Fibroblast of the aortic adventitia (primary cell): ENCODE measurements at regions not wholly inside any gene's neighbourhood (a gene's known extent, or its start where the extent isn't known, plus 50 kb on each side); places are given as distances from the start of the nearest gene placed in this dataset.

Source experiments
- DNase-seq: peaks from one replicate; pipeline ENCODE4 v3.0.0-alpha.2; 2010; ENCODE audit warnings: low read depth
- H3K4me3 ChIP-seq: 2 replicates; pipeline ENCODE4 v1.5.1; 2011; ENCODE audit warnings: low read depth, mild to moderate bottlenecking, control low read depth, low read length, moderate library complexity
- CTCF ChIP-seq: IDR thresholded peaks from 2 replicates; pipeline ENCODE4 v1.5.1; 2011; ENCODE audit warnings: mild to moderate bottlenecking, low read length, control low read depth, inconsistent platforms; ENCODE audit not compliant: insufficient read depth

GRCh38 chr7:46352004-46352954, 431.2 kb upstream of the IGFBP3 start:
- DNase-seq = peak; percentile 78
- TF ChIP-seq CTCF = peak; percentile 74
- H3K4me3 ChIP-seq = no peak overlapping the region

DNA sequence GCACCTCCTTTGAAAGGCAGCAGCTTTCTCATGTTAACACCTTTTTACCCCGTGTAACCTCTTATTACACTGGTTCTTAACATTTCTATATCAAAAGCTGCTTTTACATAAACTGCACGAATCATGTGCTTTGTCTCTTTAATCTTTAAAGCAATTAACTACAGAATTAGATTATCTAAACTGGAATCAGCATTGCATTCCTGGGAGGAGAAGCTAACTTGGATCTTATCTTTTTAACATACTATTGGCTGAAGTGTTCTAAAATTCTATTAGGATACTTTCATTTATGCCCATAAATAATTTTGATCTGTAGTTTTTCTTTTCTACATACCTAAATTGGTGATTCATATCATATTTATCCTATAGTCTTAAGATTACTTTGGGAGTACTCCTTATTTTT, 428.4 kb upstream of the IGFBP3 start:
- no peak for TF ChIP-seq CTCF
- no peak overlapping the region for H3K4me3 ChIP-seq
- no peak for DNase-seq

DNA sequence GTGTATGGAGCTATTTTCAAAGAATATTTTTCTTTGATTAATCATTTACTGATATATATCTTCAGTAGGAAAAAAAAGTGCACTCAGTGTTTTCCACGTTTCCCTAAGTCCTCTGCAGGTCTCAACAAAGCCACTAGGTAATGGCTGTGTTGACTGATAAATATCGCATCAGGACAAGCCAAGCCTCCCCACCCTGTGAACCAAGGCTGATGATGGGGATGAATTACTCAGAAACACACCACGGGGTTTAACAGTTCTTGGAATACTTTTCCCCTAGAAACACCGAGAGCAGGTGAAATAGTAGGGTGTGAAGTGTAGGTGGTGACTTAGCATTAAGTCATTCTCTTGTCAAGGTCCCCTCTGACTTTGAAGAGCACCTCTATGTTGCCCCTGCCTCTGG, 423.5 kb upstream of the IGFBP3 start:
- no peak for TF ChIP-seq CTCF
- no peak for DNase-seq
- no peak overlapping the region for H3K4me3 ChIP-seq

DNA sequence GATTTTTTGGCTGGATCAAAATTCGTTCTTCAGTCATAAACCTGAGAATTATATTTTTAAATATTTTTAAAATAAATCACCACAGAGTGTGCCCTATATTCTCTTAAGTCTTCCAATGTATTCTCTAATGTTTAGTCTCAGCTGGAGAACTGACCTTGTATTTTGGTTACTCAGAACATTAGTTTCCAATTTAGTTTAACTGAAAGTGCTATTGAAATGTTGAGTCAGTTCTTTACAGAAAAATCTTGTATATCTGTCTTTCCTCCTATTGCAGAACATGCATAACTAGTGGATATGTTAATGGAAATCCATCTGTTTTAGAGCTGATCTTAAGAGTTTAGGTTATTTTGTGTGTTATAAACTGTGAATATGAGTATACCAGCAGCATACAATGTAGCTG, 422.7 kb upstream of the IGFBP3 start:
- no peak for TF ChIP-seq CTCF
- DNase-seq = no peak
- no peak overlapping the region for H3K4me3 ChIP-seq

- no peak for DNase-seq
- H3K4me3 ChIP-seq = no peak overlapping the region
- TF ChIP-seq CTCF = no peak
These were observed 401.9 kb upstream of the IGFBP3 start for GRCh38 chr7:46322937-46323336.

- H3K4me3 ChIP-seq = no peak overlapping the region
- TF ChIP-seq CTCF = no peak
- DNase-seq = peak; percentile 40
These were observed 400.6 kb upstream of the IGFBP3 start for GRCh38 chr7:46321556-46322205.
